Neural cell (in vitro differentiated cells): ENCODE measurements at regions not wholly inside any gene's neighbourhood (a gene's known extent, or its start where the extent isn't known, plus 50 kb on each side); places are given as distances from the start of the nearest gene placed in this dataset.

Experiments used
- CTCF ChIP-seq: fragments of 450-650 bp; IDR thresholded peaks from 2 replicates; pipeline ENCODE4 v1.5.1; 2014; ENCODE audit warnings: antibody characterized with exemption, mild to moderate bottlenecking, moderate library complexity; ENCODE audit not compliant: poor library complexity, severe bottlenecking
- EP300 ChIP-seq: fragments of 450-650 bp; conservative IDR thresholded peaks from 2 replicates; pipeline ENCODE4 v1.6.1; 2014; ENCODE audit warnings: antibody characterized with exemption, mild to moderate bottlenecking, moderate library complexity; ENCODE audit not compliant: poor library complexity, severe bottlenecking
- EZH2 ChIP-seq: fragments of 200-600, 300-800 bp; shearing (Covaris generic), sonication (generic); IDR thresholded peaks from 2 replicates; pipeline ENCODE4 v1.6.1; 2014; ENCODE audit warnings: antibody characterized with exemption, low read length, borderline replicate concordance, mild to moderate bottlenecking; ENCODE audit not compliant: insufficient read depth, poor library complexity, severe bottlenecking
- MXI1 ChIP-seq: fragments of 450-650 bp; conservative IDR thresholded peaks from 2 replicates; pipeline ENCODE4 v1.6.1; 2014; ENCODE audit warnings: antibody characterized with exemption, mild to moderate bottlenecking; ENCODE audit not compliant: poor library complexity, severe bottlenecking
- POLR2AphosphoS5 ChIP-seq: IDR thresholded peaks from 2 replicates; pipeline ENCODE4 v1.6.1; 2012
- RAD21 ChIP-seq: fragments of 450-650 bp; conservative IDR thresholded peaks from 2 replicates; pipeline ENCODE4 v1.6.1; 2014; ENCODE audit warnings: antibody characterized with exemption, mild to moderate bottlenecking, moderate library complexity
- REST ChIP-seq: IDR thresholded peaks from 2 replicates; pipeline ENCODE4 v1.6.1; 2012; ENCODE audit warnings: borderline replicate concordance
- TAF1 ChIP-seq: IDR thresholded peaks from 2 replicates; pipeline ENCODE4 v1.6.1; 2012; ENCODE audit warnings: low read depth

- TF ChIP-seq CTCF = no peak
- TF ChIP-seq EZH2 = no peak
- no peak for TF ChIP-seq RAD21
- no peak for TF ChIP-seq POLR2AphosphoS5
- TF ChIP-seq EP300 = no peak
- TF ChIP-seq REST = no peak
- no peak for TF ChIP-seq TAF1
- no peak for TF ChIP-seq MXI1
These were observed 421.4 kb upstream of the ZWINT start for GRCh38 chr10:56782503-56782902.
